AG09309 (cell line): ENCODE measurements at regions not wholly inside any gene's neighbourhood (a gene's known extent, or its start where the extent isn't known, plus 50 kb on each side); places are given as distances from the start of the nearest gene placed in this dataset.

Experiments used
- DNase-seq: peaks from one replicate; pipeline ENCODE4 v3.0.0-alpha.2; 2010; ENCODE audit warnings: low read depth
- H3K4me3 ChIP-seq: 2 replicates; pipeline ENCODE4 v1.5.1; 2011; ENCODE audit warnings: mild to moderate bottlenecking, low read depth, low read length, moderate library complexity; ENCODE audit not compliant: control insufficient read depth
- TF ChIP-seq, protein P1 (sequence below): IDR thresholded peaks from 2 replicates; pipeline ENCODE4 v1.5.1; 2011; ENCODE audit warnings: mild to moderate bottlenecking, low read depth, low read length, inconsistent platforms; ENCODE audit not compliant: insufficient read depth, control insufficient read depth; ENCODE audit errors: missing control alignments

DNA sequence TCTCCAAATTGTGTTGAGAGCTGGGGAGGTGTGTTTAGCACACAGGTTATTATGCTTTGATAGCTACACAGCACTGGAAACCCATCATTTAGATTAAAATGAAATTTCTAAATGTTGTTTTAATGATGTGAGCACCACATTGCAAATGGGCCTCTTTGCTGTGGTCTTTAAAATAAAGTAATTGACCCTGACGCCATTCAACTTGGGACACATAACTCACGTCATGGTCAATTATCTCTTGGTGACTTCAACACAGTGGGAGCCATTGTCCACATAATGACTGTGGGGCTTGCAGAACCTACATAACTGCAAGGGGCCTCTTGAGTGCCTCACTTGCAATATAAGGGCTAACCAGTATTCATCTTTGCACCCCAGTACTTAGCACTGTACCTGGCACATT is 280.4 kb downstream of the HLX start:
- no peak overlapping the region for H3K4me3 ChIP-seq
- TF ChIP-seq, protein P1, sequence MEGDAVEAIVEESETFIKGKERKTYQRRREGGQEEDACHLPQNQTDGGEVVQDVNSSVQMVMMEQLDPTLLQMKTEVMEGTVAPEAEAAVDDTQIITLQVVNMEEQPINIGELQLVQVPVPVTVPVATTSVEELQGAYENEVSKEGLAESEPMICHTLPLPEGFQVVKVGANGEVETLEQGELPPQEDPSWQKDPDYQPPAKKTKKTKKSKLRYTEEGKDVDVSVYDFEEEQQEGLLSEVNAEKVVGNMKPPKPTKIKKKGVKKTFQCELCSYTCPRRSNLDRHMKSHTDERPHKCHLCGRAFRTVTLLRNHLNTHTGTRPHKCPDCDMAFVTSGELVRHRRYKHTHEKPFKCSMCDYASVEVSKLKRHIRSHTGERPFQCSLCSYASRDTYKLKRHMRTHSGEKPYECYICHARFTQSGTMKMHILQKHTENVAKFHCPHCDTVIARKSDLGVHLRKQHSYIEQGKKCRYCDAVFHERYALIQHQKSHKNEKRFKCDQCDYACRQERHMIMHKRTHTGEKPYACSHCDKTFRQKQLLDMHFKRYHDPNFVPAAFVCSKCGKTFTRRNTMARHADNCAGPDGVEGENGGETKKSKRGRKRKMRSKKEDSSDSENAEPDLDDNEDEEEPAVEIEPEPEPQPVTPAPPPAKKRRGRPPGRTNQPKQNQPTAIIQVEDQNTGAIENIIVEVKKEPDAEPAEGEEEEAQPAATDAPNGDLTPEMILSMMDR = no peak
- DNase-seq = no peak

DNA sequence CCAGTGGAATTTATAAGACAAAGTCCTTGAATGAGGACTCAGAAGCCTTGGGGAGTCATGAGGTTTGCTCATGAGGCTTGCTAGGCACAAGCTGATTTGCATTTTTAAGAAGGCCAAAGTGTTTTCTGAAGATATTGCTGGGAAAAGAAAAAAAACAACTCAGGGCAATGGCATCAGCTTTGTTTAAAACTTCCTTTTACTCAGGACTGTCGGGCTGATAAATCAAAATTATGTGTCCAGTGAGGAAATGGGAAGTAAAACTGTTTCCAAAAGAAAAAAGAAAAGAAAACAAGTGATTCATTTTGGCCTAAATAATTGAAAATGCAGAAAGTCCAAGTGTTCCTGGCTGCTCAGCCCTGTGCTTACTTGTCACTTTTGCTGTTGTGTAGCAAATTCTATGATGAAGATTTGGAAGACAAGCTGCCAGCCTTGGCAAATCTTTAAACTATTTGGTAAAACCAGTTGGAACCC is 282.4 kb downstream of the HLX start:
- H3K4me3 ChIP-seq = no peak overlapping the region
- TF ChIP-seq, protein P1 = no peak
- no peak for DNase-seq

DNA sequence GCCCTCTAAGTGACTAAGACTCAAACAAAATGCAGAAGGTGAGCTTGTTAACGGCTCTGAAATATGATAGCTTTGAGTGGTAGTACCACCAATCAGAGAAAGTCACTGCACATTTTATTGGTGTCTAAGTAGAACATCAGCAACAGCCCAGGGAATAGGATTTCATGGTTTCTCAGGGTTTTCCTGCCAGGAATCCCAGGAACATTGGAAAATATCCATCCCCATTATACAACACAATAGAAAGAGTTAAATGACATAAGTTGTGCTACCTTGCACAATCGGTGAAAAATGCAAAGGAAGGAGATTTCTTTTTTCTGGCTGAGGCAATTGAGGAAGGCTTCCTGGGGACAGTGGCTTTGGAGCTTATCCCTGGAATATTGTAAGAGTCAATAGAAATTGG is 283.1 kb downstream of the HLX start:
- H3K4me3 ChIP-seq = no peak overlapping the region
- DNase-seq = no peak
- TF ChIP-seq, protein P1 = no peak

DNA sequence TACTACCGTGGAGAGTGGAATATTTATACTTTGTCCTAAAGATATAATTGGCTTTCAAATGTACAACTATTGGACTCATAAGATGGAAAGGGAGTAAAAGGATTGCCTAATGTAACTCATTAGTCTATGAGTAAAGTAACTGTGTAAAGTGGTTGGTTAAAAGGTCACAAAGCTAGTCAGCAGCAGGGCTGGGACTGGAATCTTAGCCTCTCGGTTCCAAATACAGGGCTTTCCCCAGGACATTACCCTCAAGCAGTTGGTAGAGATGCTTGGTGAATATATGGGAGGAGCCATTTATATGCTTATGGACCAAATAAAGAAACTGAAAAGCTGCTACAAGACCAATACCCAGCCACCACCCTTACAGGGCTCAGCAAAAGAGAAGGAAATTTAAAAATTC is 283.7 kb downstream of the HLX start:
- no peak for DNase-seq
- TF ChIP-seq, protein P1 = no peak
- no peak overlapping the region for H3K4me3 ChIP-seq

DNA sequence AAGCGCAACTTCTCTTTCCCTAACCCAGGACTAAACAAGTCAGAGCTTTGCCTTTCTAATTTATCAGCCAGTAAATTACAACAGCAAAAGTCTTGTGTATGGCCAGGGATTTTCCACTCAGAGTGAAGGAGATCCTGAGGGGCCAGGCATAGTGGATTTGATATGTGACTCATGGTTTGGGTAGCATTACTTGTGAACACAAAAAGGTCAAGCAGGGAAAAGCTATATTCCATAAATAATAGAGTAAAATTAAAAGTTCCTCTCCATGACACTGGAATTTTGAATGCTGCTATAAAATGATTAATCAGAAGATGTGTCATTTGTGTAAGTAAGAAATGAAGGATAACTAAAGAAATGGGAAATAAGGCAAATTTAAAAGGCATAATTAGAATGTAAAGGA is 284.8 kb downstream of the HLX start:
- H3K4me3 ChIP-seq = no peak overlapping the region
- TF ChIP-seq, protein P1 = no peak
- no peak for DNase-seq

DNA sequence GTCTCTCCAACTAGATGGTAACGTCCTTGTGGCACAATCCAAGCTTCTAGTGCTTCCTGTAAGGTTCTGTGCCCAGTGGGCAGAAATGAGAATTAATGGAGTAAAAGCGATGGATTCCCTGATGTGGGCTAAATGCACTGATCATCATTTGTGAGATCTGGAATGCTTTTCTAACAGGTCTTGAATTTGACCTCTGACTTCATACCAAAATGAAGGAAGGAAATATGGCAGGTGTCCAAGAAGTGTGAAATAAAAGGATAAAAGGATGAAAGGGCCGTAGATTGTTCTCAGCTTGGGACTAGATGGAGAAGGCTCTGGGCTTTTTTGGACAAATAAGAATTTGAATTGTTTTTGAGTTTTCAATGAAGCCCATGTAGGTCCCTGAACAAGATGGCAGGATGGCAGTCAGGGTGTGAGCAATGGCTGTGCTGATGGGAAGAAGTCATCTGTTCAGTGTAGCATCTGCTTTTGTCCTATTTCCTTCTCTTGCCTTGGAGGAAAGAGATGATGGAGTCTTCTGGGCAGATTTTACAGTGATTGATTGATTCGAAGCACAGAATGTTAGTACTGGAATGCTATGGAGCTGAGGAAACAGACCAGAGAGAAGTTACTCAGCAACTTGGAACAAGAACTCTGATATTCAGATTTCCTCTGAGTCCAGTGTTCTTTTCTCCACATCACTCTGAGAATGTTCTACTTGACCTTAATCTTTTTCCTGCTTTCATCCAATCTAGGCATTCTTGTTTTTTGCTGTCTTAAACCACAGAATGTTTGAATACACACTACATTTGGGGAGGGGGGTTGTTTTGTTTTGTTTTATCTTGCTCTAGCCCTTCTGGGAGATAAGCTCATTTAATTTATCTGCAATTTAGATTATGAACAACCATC is 286.0 kb downstream of the HLX start:
- DNase-seq = no peak
- H3K4me3 ChIP-seq = no peak overlapping the region
- TF ChIP-seq, protein P1 = no peak
